SU-DHL-6 (cell line): ENCODE measurements at regions not wholly inside any gene's neighbourhood (a gene's known extent, or its start where the extent isn't known, plus 50 kb on each side); places are given as distances from the start of the nearest gene placed in this dataset.

Source experiments
- H2AFZ ChIP-seq: fragments of 200-600 bp; sonication (generic); 2 replicates; pipeline ENCODE4 v1.6.1; 2014; ENCODE audit warnings: low read depth, mild to moderate bottlenecking, moderate library complexity, mixed read lengths, antibody characterized with exemption, low read length; ENCODE audit not compliant: severe bottlenecking
- H3F3A ChIP-seq: fragments of 200-600 bp; shearing (Covaris generic); 2 replicates; pipeline ENCODE4 v1.6.0; 2016; ENCODE audit warnings: antibody characterized with exemption, mild to moderate bottlenecking; ENCODE audit not compliant: insufficient read depth
- H3K27ac ChIP-seq: fragments of 200-600 bp; sonication (generic); 2 replicates; pipeline ENCODE4 v1.5.1; 2016; ENCODE audit warnings: low read depth, mild to moderate bottlenecking, low read length, moderate library complexity, mixed read lengths
- H3K27me3 ChIP-seq: fragments of 200-600 bp; sonication (generic), shearing (Covaris generic); 2 replicates; pipeline ENCODE4 v1.6.0; 2014; ENCODE audit warnings: mild to moderate bottlenecking, low read length
- H3K36me3 ChIP-seq: fragments of 200-600 bp; sonication (generic); 2 replicates; pipeline ENCODE4 v1.6.1; 2014; ENCODE audit warnings: mild to moderate bottlenecking, low read length, mixed read lengths
- H3K4me2 ChIP-seq: fragments of 300-600, 200-600 bp; shearing (Covaris generic), sonication (generic); 2 replicates; pipeline ENCODE4 v1.6.0; 2014; ENCODE audit warnings: low read length, low read depth, mild to moderate bottlenecking; ENCODE audit not compliant: poor library complexity, severe bottlenecking
- H3K4me3 ChIP-seq: fragments of 200-600 bp; sonication (generic); 2 replicates; pipeline ENCODE4 v1.5.1; 2014; ENCODE audit warnings: antibody characterized with exemption, low read length, mild to moderate bottlenecking, mixed read lengths; ENCODE audit not compliant: insufficient read depth, poor library complexity, severe bottlenecking
- H3K79me2 ChIP-seq: fragments of 200-600 bp; sonication (generic); 2 replicates; pipeline ENCODE4 v1.6.1; 2014; ENCODE audit warnings: mild to moderate bottlenecking, low read length, moderate library complexity; ENCODE audit not compliant: insufficient read depth
- H3K9ac ChIP-seq: fragments of 200-600 bp; sonication (generic); 2 replicates; pipeline ENCODE4 v1.7.0; 2014; ENCODE audit warnings: mild to moderate bottlenecking, low read length
- H3K9me2 ChIP-seq: fragments of 200-600 bp; sonication (generic); replicated peaks from 2 replicates; pipeline ENCODE4 v1.6.1; 2014; ENCODE audit warnings: low read length; ENCODE audit not compliant: insufficient read depth
- H3K9me3 ChIP-seq: fragments of 200-600 bp; sonication (generic); 2 replicates; pipeline ENCODE4 v1.6.1; 2014; ENCODE audit warnings: low read length, mixed read lengths; ENCODE audit not compliant: insufficient read depth
- H4K20me1 ChIP-seq: fragments of 200-600 bp; sonication (generic); 2 replicates; pipeline ENCODE4 v1.6.1; 2014; ENCODE audit warnings: low read depth, mild to moderate bottlenecking, antibody characterized with exemption, low read length, moderate library complexity, mixed read lengths
- EZH2phosphoT487 ChIP-seq: fragments of 200-600 bp; sonication (generic), shearing (Covaris generic); conservative IDR thresholded peaks from 2 replicates; pipeline ENCODE4 v1.6.1; 2018; ENCODE audit warnings: mild to moderate bottlenecking, antibody characterized with exemption, low read length, moderate library complexity, mixed read lengths
- TF ChIP-seq, protein P1 (sequence below): fragments of 200-600 bp; sonication (generic); IDR thresholded peaks from one replicate; pipeline ENCODE4 v1.5.1; 2017; ENCODE audit warnings: antibody characterized with exemption, mild to moderate bottlenecking, low read length, moderate library complexity; ENCODE audit not compliant: insufficient read depth, poor library complexity, severe bottlenecking

DNA sequence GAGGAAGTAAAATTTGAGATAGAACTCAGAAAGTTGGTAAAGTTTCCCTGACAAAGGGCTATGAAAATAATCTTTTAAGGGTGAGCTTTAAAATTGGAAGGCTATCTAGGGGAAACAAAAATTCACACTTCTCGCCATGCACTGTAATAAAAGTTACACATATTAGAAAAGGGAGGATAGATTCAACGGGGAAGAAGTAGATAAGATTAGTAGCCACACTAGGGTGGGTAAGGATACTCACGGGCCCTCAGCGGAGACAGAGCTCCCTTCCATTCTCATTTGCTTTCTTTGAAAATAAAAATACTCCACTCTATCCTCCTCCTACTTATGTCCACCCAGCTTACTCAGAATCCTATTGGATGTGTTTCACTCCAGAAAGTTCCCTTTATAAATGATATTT lies 691.3 kb upstream of the NR2F2 start:
- Histone ChIP-seq H3K27ac (no peak overlapping the region), H3F3A (no peaks in the 10 kb centered on the region), H3K9me3 (no peaks in the 10 kb centered on the region), H3K36me3 (no peaks in the 10 kb centered on the region), H3K27me3 (no peaks in the 10 kb centered on the region), H2AFZ (no peak overlapping the region), H3K4me2 (no peak overlapping the region), H3K9ac (no peak overlapping the region), H3K79me2 (no peaks in the 10 kb centered on the region), H3K9me2 (no peaks in the 10 kb centered on the region), H4K20me1 (no peaks in the 10 kb centered on the region), H3K4me3 (no peak overlapping the region)
- TF ChIP-seq, protein P1, sequence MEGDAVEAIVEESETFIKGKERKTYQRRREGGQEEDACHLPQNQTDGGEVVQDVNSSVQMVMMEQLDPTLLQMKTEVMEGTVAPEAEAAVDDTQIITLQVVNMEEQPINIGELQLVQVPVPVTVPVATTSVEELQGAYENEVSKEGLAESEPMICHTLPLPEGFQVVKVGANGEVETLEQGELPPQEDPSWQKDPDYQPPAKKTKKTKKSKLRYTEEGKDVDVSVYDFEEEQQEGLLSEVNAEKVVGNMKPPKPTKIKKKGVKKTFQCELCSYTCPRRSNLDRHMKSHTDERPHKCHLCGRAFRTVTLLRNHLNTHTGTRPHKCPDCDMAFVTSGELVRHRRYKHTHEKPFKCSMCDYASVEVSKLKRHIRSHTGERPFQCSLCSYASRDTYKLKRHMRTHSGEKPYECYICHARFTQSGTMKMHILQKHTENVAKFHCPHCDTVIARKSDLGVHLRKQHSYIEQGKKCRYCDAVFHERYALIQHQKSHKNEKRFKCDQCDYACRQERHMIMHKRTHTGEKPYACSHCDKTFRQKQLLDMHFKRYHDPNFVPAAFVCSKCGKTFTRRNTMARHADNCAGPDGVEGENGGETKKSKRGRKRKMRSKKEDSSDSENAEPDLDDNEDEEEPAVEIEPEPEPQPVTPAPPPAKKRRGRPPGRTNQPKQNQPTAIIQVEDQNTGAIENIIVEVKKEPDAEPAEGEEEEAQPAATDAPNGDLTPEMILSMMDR: no peak
- no peak for TF ChIP-seq EZH2phosphoT487

DNA sequence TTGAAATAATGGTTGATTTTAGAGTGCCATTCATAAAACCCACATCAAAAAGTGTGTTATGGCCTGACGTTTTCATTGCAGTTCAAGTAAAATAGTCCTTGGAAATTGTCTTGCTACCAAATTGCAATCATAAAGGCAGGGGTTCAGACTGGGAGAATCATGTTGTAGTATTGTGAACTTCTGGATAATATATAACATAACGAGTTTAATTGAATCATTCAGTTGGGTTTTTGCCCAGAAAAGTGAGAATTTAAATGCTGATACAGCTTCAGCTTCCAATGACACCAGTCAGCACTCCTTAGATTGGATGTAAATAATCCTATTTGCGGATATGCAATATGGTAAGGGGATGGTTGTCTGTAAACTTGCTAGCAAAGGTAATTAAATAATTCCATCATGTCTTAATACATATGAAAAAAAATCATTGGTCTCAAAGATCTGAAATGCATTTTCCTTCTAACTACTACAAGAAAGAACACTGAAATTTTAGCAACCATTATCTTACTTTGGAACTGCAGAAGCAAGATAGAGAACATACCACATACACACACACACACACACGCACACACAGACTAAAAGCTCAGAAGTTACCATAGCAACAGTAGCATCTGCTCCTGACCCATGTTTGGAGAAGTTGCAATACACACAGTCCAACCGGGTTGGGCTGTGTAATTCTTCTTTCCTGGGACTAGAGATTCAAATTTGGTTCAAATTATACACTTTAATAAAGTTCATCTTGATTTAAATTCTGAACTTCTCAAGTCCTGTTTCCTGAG lies 686.2 kb upstream of the NR2F2 start:
- no peak for TF ChIP-seq EZH2phosphoT487
- TF ChIP-seq, protein P1: no peak
- no peaks in the 10 kb centered on the region for H3K9me2 ChIP-seq
- H3F3A ChIP-seq: no peaks in the 10 kb centered on the region
- no peak overlapping the region for H3K4me3 ChIP-seq
- no peaks in the 10 kb centered on the region for H3K9me3 ChIP-seq
- no peak overlapping the region for H3K27ac ChIP-seq
- no peaks in the 10 kb centered on the region for H3K27me3 ChIP-seq
- no peaks in the 10 kb centered on the region for H4K20me1 ChIP-seq
- H3K4me2 ChIP-seq: no peak overlapping the region
- H2AFZ ChIP-seq: no peak overlapping the region
- no peaks in the 10 kb centered on the region for H3K36me3 ChIP-seq
- H3K9ac ChIP-seq: no peak overlapping the region
- no peaks in the 10 kb centered on the region for H3K79me2 ChIP-seq

DNA sequence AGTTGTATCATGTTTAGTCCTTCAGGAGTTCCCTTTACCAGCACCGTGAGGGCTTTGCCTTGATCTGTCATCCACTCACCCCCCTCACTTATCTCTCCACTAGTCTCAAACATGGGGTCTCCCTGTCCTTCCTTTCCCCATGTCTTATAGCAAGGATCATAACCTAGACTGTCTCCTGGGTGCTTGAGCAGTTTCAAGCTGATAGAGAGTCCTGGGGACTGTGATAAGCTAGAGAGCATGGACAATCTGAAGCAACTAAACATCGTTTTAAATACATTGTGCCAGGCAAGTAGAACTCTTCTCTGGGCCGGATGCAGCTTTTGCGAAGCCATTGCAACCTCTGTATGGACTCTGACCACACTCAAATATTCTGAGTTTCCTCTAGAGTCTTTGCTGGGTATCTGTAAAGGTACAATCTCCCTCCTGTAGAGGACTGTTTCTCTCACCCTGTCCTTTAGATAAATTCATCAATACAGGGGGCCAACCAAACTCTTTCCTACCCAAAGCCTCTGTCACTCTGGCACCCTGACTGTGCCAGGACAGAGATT lies 684.6 kb upstream of the NR2F2 start:
- Histone ChIP-seq H3F3A (no peaks in the 10 kb centered on the region), H3K4me3 (no peak overlapping the region), H3K36me3 (no peaks in the 10 kb centered on the region), H3K79me2 (no peaks in the 10 kb centered on the region), H3K27ac (no peak overlapping the region), H4K20me1 (no peaks in the 10 kb centered on the region), H3K9ac (no peak overlapping the region), H2AFZ (no peak overlapping the region), H3K9me3 (no peaks in the 10 kb centered on the region), H3K27me3 (no peaks in the 10 kb centered on the region), H3K9me2 (no peaks in the 10 kb centered on the region), H3K4me2 (no peak overlapping the region)
- no peak for TF ChIP-seq EZH2phosphoT487
- TF ChIP-seq, protein P1: no peak
